ENCODE measurements at regions not wholly inside any gene's neighbourhood (a gene's known extent, or its start where the extent isn't known, plus 50 kb on each side); places are given as distances from the start of the nearest gene placed in this dataset.
"Not testable (repeated sequence)": the region's sequence is repeated elsewhere in the genome, so short reads cannot be mapped to it uniquely, and the experiment has no call there.

DNA sequence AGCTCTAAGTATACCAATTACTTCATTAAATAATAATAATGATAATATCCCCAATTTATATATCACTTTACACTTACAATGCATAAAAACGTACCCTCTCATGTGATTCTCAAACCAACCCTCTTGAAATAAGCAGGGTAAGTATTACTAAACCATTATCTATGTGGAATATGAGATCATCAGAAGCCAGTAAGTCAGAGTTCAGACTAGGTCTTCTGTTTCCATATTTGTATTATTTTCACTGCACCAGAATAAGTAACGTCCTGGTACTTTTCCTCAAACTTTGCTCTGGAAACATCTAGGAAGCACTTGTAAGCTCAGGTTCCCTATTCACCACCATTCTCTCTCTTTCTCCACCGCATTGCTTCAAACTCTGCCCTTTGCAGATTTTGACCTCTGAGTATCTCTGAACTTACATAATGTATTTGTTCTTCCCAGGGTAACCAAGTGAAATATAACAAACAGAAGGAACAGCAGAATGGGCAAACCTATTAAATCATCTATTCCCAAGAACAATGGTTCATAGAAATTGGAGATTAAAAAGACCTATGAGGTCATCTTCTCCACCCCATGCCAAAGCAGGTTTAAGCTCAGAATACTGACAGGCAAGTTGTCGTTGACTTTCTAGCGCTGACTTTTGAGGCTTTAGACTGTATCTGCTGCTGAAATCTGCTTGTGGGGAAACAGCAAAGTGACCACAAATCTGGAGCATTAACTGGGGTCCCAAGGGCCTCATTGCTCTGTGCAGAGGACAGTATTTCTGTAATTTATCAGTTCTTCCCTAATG, 161.3 kb upstream of the FAR2 start:
- DNase-seq (ENCODE audit: low read depth): no peak

DNA sequence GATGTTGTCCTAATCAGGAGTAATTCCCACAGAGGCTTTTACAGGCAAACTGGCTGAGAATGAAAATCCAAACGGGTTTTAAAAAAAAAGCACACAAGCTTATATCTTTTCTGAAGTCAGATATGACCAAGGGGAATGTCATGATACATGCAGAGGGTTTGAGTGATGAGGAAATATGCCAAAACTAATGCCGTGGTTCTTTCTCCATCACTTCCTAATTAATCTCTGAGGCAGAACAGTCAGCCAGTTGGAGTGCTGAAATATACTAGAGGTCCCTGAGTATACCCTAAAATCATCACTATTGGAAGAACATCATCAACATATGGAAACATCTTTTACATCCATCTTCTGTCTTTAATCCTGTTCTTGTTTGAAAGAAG, 160.8 kb upstream of the FAR2 start:
- no peak for DNase-seq (ENCODE audit: low read depth)

DNA sequence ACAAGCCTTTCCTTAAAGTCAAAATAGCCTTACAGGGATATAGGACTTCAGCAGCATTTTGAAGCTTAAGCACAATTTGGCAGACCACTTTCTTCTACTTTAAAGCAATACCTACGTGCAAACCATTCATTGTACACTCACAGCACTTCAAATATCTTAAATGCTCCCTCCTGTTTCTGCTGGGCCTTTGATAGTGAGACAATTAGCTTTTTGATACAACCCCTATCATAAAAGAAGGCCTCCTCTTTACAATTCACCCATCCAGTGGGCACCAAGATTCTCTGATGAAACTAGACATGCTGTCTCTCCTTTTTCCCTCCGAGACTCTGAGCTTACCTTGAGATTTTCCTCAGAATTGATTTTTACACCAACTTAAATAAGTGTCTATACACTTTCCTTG, 157.5 kb upstream of the FAR2 start:
- DNase-seq (ENCODE audit: low read depth): no peak

DNA sequence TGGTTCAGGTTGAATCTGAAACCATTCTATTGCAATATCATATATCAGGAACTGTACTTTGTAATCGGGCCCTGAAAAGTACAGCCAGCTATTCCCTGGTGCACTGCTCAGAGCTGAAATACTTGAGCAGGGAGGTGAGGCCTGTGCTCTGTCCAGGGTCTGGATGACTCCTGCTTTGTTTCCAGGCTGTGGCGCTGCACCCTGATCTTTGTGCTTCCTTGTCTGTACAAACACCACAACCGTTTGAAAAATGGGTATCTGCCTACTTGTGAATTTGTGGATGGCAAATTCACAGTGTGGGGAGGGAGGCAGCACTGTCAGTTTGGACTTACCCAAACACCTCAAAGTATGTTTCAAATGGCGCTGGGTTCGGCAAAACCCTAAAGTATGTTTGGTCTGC, 155.4 kb upstream of the FAR2 start:
- DNase-seq (ENCODE audit: low read depth): no peak

DNA sequence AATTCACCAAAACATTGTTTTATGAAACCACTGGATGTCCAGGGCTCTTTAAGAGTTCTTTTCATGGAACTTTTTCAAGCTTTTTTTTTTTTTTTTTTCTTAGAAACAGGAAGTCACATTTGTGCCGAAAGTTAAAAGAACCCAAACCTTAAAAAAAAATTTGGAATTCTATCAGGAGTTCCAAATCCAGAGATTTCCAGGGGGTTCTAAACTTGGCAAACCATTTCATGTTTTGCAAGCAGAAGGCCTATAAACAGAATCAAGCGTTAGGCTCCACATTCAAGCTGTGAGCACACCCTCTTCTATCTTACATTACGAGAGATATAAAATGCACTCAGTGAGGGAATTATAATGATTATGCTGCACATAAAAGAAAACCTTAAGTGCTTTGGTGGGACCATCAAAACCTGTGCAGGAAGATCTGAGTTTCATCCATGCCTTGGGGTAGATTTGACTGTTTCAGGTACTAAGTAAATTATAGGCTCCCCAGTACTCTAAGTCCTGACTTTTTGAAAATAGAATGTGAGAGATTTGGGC, 154.8 kb upstream of the FAR2 start:
- no peak for DNase-seq (ENCODE audit: low read depth)

DNA sequence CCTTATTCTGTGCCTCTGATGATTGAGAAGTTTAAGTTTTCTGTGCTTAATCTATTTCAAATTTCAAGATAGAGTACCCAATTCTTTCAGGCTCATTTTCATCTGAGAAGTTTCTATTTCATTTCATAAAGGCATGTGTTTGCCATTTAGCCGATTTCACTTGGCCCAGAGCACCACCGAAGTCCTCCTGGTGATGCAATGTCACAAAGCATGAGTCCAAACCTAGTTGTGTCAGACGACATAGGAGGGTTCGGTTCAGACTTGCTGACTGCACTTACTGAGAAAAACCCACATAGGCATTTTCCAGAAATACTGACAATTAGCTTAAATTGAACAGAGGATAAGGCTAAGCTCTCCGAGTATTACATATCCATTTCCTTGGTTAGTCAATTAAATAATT, 152.4 kb upstream of the FAR2 start:
- DNase-seq (ENCODE audit: low read depth): no peak

DNA sequence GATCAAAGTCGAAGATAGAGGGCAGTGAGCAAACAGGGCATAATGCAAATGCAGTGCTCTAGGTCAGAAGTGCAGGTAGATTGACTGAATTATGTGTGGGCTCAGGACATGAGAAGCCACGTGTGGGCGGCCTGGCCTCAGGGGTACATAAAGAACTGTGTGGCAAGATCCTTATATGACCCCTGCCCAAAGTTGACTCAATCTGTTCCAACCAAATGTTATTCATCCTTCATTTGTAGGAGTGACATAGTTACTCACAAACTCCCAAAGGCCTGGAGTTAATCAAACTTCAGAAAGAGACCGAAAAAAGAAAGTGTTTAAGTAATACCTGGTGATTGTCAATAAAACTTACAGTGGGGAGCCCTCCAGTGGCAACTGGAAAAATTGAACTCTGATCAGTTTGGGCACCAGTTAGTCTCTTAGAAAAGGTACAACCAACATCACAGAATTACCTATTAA, 150.4 kb upstream of the FAR2 start:
- DNase-seq (ENCODE audit: low read depth): no peak

DNA sequence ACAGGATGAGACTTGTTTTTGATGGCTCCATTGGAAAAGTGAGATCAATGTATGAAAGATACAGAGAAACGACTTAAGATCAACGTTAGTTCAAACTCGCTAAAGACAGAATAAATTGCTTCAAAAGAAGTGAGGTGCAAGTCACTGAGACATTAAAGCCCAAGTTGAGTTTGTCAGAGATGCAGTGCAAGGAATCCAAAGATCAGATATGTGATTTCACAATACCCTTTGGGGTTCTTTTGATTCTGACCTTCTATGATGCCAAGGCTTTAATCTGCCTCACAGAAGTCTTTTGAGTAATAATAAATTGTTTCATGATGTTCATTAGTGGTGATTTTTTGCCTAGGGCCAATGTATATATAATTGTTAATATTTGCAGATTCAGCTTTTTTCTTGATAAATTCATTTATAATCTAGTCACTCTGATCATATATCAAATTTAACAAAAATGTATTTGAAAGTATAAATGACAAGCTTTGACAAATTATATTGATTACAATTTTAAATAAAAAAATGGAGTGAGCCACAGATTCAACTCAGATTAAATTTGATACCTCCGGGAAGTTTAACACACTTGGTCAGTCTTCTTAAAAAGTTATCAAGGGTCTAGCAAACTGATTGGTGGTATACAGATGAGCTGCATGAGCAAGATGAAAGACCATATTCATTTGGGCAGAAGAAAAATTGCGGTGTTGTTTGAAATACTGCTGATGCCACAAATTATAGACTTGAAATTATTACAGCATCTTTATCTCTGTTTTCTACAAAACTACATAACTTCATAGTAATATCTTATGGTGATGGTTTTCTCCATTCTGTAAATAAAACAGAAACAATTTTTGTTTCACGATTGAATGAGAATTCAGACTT, 144.8 kb upstream of the FAR2 start:
- DNase-seq (ENCODE audit: low read depth): no peak

DNA sequence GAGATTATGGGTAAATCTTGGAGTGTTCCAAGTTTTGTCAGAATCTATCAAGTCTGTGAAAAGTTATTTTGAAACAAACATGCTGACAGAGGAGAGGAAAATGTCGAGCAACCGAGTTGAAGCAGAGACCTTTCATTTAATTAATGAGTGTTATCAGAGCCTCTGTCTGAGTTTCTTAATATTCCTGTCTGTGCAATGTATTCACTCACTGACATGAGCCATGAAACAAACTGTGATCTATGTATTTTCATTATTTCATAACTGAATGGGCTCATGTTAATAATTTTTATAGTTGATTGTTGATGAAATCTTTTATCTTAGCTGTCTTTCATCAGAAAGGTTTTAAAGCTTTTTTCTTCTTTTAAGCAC, 144.2 kb upstream of the FAR2 start:
- no peak for DNase-seq (ENCODE audit: low read depth)

DNA sequence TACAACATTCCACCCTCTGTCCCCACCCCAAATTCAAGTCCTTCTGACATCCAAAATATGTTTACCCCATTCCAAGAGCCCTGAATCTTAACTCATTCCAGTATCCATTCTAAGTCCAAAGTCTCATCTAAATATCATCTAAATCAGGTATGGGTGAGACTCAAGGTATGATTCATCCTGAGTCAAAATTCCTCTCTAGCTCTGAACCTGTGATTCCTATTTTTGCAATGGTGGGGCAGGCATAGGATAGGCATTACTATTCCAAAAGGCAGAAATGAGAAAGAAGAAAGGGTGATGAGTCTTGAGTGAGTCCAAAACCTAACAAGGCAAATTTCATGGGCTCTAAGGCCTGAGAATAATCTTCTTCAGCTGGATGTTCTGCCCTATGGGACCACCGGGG, 140.3 kb upstream of the FAR2 start:
- no peak for DNase-seq (ENCODE audit: low read depth)

DNA sequence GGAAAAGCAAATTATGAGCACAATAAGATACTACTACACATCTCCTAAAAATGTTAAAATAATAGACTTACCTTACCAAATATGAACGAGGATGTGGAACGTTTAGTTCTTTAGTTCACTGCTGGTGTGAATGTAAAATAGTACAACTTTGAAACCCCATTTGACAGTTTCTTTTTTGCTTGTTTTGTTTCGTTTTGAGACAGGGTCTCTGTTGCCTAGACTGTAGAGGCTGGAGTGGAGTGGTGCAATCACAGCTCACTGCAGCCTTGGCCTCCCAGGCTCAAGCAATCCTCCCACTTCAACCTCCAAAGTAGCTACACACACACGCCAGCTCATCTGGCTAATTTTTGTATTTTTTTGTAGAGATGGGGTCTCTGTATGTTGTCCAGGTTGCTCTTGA, 136.4 kb upstream of the FAR2 start:
- DNase-seq (ENCODE audit: low read depth): no peak

DNA sequence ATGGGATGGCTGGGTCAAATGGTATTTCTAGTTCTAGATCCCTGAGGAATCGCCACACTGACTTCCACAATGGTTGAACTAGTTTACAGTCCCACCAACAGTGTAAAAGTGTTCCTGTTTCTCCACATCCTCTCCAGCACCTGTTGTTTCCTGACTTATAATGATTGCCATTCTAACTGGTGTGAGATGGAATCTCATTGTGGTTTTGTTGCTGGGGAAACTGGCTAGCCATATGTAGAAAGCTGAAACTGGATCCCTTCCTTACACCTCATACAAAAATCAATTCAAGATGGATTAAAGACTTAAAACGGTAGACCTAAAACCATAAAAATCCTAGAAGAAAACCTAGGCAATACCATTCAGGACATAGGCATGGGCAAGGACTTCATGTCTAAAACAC, 131.5 kb upstream of the FAR2 start:
- DNase-seq (ENCODE audit: low read depth): not testable (repeated sequence)

DNA sequence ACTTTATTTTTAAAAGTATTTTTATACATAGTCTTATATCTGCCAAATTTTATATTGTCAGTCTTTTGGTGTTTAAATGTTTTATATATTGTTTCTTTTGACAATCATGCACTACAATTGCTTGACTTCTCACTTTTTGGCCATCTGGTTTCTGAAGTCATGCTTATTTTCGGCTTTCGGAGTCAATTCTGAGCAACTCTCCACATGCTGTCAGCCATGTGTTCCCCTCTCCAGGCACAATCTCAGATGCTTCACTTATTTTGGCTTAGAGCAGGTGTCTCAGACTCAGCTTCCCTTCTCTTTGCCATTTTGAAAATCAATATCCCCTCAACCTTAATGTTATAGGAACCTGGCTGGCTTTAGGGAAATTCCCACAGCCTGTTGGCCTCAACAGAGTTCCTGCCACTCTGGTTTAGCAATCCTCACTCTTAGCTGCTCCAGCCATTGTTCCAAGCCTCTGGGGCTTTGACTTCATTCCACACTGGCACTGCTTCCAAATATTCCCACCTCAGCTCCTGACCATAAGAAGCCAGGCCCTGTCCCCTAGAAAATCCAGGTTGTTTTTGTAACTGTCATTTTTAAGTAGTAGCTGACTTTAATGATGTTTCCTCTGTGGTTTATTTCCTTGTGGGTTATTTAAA, 125.5 kb upstream of the FAR2 start:
- DNase-seq (ENCODE audit: low read depth): no peak

DNA sequence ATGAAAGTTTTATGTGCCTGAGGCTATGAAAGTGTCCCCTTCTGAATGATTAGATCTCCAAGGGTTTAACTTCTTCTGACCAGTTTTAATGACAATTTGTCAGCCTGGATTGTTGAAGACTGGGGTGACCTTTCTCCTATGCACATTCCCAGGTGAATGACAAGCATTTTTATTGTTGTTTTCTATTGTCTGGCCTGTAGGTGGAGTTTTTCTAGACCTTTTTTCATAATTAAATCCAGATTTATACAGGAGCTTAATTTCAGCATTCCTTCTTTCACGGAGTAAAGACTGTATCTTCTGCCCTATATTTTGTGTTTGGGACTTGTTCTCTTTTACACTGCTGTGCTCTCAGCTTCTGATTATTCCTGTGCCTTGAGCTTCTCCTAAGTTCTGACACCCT, 125.0 kb upstream of the FAR2 start:
- DNase-seq (ENCODE audit: low read depth): no peak

DNA sequence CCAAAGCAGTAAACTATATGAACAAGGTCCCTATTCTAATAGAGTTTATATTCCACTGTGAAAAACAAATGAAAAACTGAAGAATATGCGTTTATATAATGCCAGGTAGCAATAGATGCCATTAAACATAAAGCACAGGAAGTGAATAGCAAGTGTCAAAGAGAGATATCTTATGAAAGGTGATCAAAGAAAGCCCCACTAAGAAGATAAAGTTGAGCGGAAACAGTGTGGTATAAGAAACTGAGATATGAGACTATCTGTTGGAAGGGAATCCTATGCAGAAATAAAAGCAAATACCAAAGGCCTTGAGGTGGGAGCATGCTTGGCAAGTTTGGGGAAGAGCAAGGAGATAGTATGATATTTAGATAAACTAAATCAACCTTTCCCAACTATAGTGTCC, 123.1 kb upstream of the FAR2 start:
- no peak for DNase-seq (ENCODE audit: low read depth)

DNA sequence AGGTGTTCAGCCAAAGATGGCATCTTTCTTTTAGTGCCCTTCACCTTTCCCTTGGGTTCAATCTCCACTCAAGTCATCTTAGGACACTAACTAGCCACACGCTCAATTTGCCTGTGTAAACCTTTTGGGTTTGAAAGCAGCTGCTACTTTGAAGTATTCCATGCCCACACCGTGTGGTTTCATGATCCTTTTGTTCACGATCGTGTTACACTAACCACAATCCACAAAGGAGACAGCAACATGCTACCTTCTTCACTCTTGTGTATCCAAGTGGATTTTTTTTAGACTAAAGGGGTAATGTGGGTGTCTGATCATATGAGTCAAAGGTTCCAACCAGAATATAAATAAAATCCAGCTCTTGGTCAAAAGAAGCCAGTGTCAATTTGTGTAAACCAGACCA, 122.7 kb upstream of the FAR2 start:
- no peak for DNase-seq (ENCODE audit: low read depth)

DNA sequence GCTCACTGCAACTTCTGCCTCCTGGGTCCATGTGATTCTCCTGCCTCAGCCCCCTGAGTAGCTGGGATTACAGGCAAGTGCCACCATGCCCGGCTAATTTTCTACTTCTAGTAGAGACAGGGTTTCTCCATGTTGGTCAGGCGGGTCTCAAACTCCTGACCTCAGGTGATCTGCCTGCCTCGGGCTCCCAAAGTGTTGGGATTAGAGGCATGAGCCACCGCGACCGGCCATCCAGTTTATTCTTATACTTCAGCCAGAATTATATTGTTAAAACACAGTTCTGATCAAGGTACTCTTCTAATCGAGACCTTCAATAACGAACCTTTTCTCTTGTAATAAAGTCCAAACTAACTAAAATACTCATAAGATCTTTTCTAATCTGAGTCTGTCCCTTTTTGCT, 119.6 kb upstream of the FAR2 start:
- DNase-seq (ENCODE audit: low read depth): not testable (repeated sequence)

DNA sequence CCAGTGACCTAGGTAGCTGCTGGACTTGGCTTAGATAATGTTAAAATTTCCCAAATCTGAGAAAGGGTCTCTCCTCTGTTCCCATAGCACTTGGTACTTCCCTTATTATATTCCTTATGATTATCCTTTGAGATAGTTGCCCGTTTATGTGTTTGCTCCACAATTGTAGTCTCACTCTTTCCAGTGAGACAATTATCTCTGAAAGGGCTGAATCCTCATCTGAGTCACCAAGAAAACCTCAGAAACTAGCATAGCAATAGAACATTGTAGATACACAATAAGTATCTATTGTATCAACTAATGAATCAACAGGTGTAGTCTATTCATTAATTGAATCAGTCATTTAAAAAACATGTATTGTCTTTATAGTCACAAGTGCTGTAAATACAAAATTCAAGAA, 119.1 kb upstream of the FAR2 start:
- DNase-seq (ENCODE audit: low read depth): no peak

DNA sequence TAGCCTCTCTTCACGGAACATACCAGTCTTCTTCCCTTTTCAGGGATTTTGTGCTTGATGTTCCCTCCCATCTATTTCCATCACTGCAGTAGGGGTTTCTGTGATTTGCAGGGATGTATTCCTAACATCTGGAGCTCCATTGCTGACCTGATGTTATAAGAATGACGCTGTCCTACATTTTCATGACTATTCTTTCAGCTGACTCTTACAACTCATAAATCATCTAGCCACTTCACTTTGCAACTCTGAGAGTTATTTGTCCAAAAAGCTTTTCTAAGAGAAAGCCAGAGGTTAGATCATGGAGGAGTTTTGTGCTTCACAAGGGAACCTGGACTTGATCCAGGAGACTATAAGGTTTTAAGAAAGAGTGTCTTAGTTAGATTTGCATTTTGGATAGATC, 116.6 kb upstream of the FAR2 start:
- no peak for DNase-seq (ENCODE audit: low read depth)

DNA sequence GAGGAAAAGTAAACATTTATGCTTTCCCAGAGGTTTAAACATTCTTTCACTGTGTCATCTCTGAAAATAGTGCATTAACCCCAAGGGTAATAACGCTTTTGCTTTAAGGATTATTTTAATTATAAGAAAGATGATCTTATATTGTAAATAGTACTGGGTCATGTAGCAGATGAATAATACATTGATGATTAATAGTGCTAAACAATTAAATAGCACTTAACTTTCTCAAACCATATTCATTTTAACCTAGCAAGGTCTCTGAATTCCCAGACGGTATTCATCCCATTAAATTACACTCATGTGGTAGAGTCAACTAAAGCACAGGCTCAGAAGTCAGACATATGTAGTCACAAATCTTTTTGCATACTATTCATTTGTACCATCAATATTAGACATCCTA, 115.6 kb upstream of the FAR2 start:
- no peak for DNase-seq (ENCODE audit: low read depth)

DNA sequence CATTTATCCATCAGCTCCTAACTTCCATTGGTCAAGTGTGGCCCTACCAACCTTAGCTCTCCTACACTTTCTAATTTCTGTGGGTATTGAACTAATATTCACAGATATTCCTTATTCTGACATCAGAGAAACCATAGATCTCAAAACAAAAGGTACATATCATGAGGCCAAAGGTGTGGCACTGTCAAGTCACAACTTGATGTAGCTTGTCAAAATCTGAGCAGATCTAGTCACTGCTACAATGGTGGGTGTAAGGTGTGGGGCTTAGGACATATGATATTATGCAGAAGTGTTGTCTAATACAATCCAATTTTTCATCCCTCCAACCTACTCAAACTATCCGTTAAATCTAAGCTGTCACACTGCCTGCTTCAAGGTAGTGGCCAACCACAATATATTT, 114.0 kb upstream of the FAR2 start:
- no peak for DNase-seq (ENCODE audit: low read depth)

DNA sequence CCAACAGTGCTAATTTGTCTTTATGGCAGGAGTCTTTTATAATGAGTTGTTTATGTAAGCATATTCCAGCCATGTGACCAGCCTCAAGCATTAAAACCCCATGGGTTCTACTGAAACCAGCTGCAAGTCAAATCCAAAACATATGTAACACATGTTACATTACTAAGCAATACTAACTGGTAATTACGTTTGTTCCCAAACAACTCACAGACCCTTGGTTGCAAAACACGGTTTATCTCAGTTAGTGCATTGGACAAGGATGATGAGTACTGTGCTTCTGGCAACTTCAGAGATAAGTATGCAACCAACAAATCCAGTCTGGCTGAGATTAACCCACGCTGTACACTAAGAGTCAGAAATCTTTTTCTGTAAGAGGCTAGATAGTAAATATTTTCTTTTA, 110.1 kb upstream of the FAR2 start:
- no peak for DNase-seq (ENCODE audit: low read depth)

DNA sequence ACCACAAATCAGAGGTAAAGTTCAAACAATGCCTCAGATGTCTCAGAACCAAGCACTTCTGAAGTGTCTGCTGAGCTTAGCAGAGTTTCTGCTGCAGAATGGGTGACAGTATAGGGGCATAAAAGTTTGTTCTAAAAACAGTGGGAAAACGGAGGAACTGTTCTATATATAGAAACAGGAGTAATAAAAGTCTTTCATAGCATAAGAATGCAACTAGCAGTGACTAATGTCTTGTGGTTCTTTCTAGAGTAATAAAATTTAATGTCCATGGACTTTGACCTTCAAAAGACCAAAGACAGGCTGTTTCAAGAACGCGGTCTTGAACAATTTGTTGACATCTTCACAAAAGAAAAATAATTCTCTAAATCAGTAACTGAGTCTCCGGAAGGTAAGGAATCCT, 107.5 kb upstream of the FAR2 start:
- no peak for DNase-seq (ENCODE audit: low read depth)
